ENCODE measurements at regions not wholly inside any gene's neighbourhood (a gene's known extent, or its start where the extent isn't known, plus 50 kb on each side); places are given as distances from the start of the nearest gene placed in this dataset.

DNA sequence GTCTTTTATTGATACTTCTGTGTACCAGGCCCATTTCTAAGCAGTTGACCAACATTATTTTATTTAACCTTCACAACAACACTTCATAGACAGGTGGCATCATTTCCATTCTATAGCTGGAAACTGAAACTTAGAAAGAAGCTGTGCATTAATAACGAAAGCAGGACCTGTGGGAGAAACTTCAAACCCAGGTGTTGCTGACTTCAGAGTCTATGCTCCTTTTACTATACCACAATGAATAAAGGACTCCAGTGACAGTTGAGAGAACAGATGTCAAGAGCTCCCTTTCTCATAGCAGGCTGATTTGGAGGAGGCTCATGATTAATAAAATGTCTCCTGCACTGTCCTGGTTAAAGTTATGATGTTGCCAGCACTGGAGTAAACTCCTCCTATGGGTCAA lies 56.6 kb upstream of the POU3F2 start:
- Histone ChIP-seq H4K91ac (replicated peaks; ENCODE audit: insufficient read length, low read length) (no peak overlapping the region), H2BK15ac (ENCODE audit: low read length) (no peak overlapping the region), H4K20me1 (replicated peaks in 1 of 2; ENCODE audit: control insufficient read depth in 1 of 2, insufficient read depth in 2 of 2, low read length in 2 of 2) (no peaks in the 10 kb centered on the region), H3K27me3 (replicated peaks in 1 of 4; ENCODE audit: control insufficient read depth in 3 of 4, extremely low read depth in 1 of 4, insufficient read depth in 3 of 4, low read length in 3 of 4) (no peaks in the 10 kb centered on the region), H3K18ac (ENCODE audit: extremely low read depth, low read length) (no peak overlapping the region), H2AFZ (ENCODE audit: low read length) (no peak overlapping the region), H3K79me1 (ENCODE audit: low read depth, low read length) (no peaks in the 10 kb centered on the region), H3K79me2 (ENCODE audit: control insufficient read depth in 1 of 2, insufficient read depth in 2 of 2, low read length in 2 of 2) (no peaks in the 10 kb centered on the region), H3K23me2 (ENCODE audit: low read depth, low read length) (no peaks in the 10 kb centered on the region; the same call in 1 of the 2 replicates), H2BK120ac (replicated peaks; ENCODE audit: low read depth, low read length) (no peak overlapping the region), H3K9ac (replicated peaks in 1 of 4; ENCODE audit: extremely low read depth in 1 of 4, low read depth in 3 of 4, low read length in 3 of 4) (no peak overlapping the region), H3K27ac (ENCODE audit: low read depth, low read length) (no peak overlapping the region), H2AK5ac (ENCODE audit: low read depth, low read length) (no peak overlapping the region), H3K56ac (replicated peaks; ENCODE audit: insufficient read length, low read depth, low read length) (no peak overlapping the region), H3K4me3 (ENCODE audit: extremely low read depth in 1 of 4, insufficient read depth in 2 of 4, low read depth in 3 of 4, low read length in 4 of 4) (no peak overlapping the region), H3K4me2 (ENCODE audit: insufficient read depth in 1 of 2, low read depth in 2 of 2, low read length in 2 of 2) (no peak overlapping the region), H3K4ac (replicated peaks; ENCODE audit: insufficient read length, low read depth, low read length) (no peak overlapping the region), H3K9me3 (ENCODE audit: insufficient read depth in 2 of 2, low read depth in 1 of 2, low read length in 1 of 2) (no peaks in the 10 kb centered on the region), H3K23ac (ENCODE audit: insufficient read length) (no peak overlapping the region), H3K36me3 (ENCODE audit: control insufficient read depth in 2 of 4, insufficient read depth in 4 of 4, low read length in 3 of 4) (no peaks in the 10 kb centered on the region), H4K8ac (ENCODE audit: extremely low read depth, insufficient read depth, low read length) (no peak overlapping the region), H4K5ac (ENCODE audit: insufficient read length, low read depth, low read length) (no peak overlapping the region), H2BK5ac (ENCODE audit: low read depth, low read length) (no peak overlapping the region), H2BK20ac (ENCODE audit: low read length) (no peak overlapping the region), H3K14ac (ENCODE audit: insufficient read length) (no peak overlapping the region), H3K4me1 (replicated peaks in 1 of 4; ENCODE audit: control insufficient read depth in 3 of 4, insufficient read depth in 4 of 4, low read length in 3 of 4) (peaks cover 0 to 5% (median 0%) of the 10 kb centered on the region in 4 experiments; a peak in 1 of 7 replicates), H2BK12ac (ENCODE audit: low read depth, low read length) (no peak overlapping the region)
- FAIRE-seq (no peak), DNase-seq (ENCODE audit: low read depth in 1 of 2, low spot score in 2 of 2) (no peak)
- WGBS, 2 experiments (ENCODE audit: extremely low coverage in 1 of 2, insufficient coverage in 1 of 2, insufficient read length in 1 of 2, insufficient replicate concordance in 2 of 2, low coverage in 1 of 2, low lambda C conversion rate in 2 of 2, missing lambda C conversion rate in 1 of 2): 95% methylated on average over 1 of the region's 1 CpG; no CpG with 5 or more reads in 1 of the 2 experiments
- TF ChIP-seq SP4 (IDR thresholded peaks at IDR 0.05; ENCODE audit: low read length) (no peak), BACH1 (IDR thresholded peaks at IDR 0.05; ENCODE audit: low read length) (no peak), POLR2AphosphoS5 (IDR thresholded peaks at IDR 0.05; ENCODE audit: low read depth, low read length) (no peak)
- ChIA-PET CTCF (ENCODE audit: partially characterized antibody) (interaction anchor here (1.0 to 1.3 kb wide), 2 partner anchors 10 to 183 kb away, joined by 4 to 5 read pairs; no protein-coding TSS in a partner anchor), POLR2A (ENCODE audit: partially characterized antibody) (no interaction called here)
